C4-2B (cell line): ENCODE measurements at regions not wholly inside any gene's neighbourhood (a gene's known extent, or its start where the extent isn't known, plus 50 kb on each side); places are given as distances from the start of the nearest gene placed in this dataset.
"Not testable (repeated sequence)": the region's sequence is repeated elsewhere in the genome, so short reads cannot be mapped to it uniquely, and the experiment has no call there.

Experiments
- ZFX ChIP-seq: fragments of 450-650 bp; IDR thresholded peaks from 2 replicates; pipeline ENCODE4 v1.6.1; 2017
- TF ChIP-seq, protein P1 (sequence below): fragments of 450-650 bp; conservative IDR thresholded peaks from 2 replicates; pipeline ENCODE4 v1.5.1; 2017; ENCODE audit warnings: mild to moderate bottlenecking

GRCh38 chr4:159976871-159977482, 874.1 kb downstream of the RAPGEF2 start:
- TF ChIP-seq, protein P1, sequence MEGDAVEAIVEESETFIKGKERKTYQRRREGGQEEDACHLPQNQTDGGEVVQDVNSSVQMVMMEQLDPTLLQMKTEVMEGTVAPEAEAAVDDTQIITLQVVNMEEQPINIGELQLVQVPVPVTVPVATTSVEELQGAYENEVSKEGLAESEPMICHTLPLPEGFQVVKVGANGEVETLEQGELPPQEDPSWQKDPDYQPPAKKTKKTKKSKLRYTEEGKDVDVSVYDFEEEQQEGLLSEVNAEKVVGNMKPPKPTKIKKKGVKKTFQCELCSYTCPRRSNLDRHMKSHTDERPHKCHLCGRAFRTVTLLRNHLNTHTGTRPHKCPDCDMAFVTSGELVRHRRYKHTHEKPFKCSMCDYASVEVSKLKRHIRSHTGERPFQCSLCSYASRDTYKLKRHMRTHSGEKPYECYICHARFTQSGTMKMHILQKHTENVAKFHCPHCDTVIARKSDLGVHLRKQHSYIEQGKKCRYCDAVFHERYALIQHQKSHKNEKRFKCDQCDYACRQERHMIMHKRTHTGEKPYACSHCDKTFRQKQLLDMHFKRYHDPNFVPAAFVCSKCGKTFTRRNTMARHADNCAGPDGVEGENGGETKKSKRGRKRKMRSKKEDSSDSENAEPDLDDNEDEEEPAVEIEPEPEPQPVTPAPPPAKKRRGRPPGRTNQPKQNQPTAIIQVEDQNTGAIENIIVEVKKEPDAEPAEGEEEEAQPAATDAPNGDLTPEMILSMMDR, result not testable (repeated sequence)
- TF ChIP-seq ZFX, result not testable (repeated sequence)
